Mesendoderm (in vitro differentiated cells): ENCODE measurements at regions not wholly inside any gene's neighbourhood (a gene's known extent, or its start where the extent isn't known, plus 50 kb on each side); places are given as distances from the start of the nearest gene placed in this dataset.

Experiments used
- DNase-seq: peaks from one replicate; pipeline ENCODE4 v3.0.0; 2013
- H2AK5ac ChIP-seq: 2 replicates; pipeline ENCODE4 v1.6.1; 2013; ENCODE audit warnings: low read length, inconsistent platforms
- H2BK120ac ChIP-seq: 2 replicates; pipeline ENCODE4 v1.6.1; 2013; ENCODE audit warnings: low read depth, mild to moderate bottlenecking, low read length, moderate library complexity, mixed read lengths
- H2BK15ac ChIP-seq: replicated peaks from 2 replicates; pipeline ENCODE4 v1.6.1; 2013; ENCODE audit warnings: low read depth, mild to moderate bottlenecking, moderate library complexity
- H2BK5ac ChIP-seq: 2 replicates; pipeline ENCODE4 v1.6.1; 2013; ENCODE audit warnings: low read length, inconsistent platforms
- H3K18ac ChIP-seq: 2 replicates; pipeline ENCODE4 v1.6.1; 2013; ENCODE audit warnings: mild to moderate bottlenecking, low read length, mixed read lengths
- H3K23ac ChIP-seq: one replicate; pipeline ENCODE4 v1.6.1; 2013; ENCODE audit warnings: low read length
- H3K27ac ChIP-seq: 2 replicates; pipeline ENCODE4 v1.5.1; 2013; ENCODE audit warnings: low read depth, mild to moderate bottlenecking, inconsistent platforms, low read length, moderate library complexity
- H3K27me3 ChIP-seq: 2 replicates; pipeline ENCODE4 v1.6.1; 2013; ENCODE audit warnings: low read length, control low read depth, mild to moderate bottlenecking, inconsistent platforms; ENCODE audit not compliant: insufficient read depth, poor library complexity
- H3K36me3 ChIP-seq: 2 replicates; pipeline ENCODE4 v1.6.1; 2013; ENCODE audit warnings: low read length, inconsistent platforms; ENCODE audit not compliant: control insufficient read depth, insufficient read depth
- H3K4ac ChIP-seq: one replicate; pipeline ENCODE4 v1.6.1; 2013; ENCODE audit warnings: low read depth, mild to moderate bottlenecking, low read length, moderate library complexity
- H3K4me1 ChIP-seq: 2 replicates; pipeline ENCODE4 v1.6.1; 2013; ENCODE audit warnings: low read depth, low read length, inconsistent platforms; ENCODE audit not compliant: control insufficient read depth
- H3K4me2 ChIP-seq: 2 replicates; pipeline ENCODE4 v1.6.1; 2013; ENCODE audit warnings: low read length
- H3K4me3 ChIP-seq: 2 replicates; pipeline ENCODE4 v1.5.1; 2013; ENCODE audit warnings: mild to moderate bottlenecking, low read length
- H3K56ac ChIP-seq: one replicate; pipeline ENCODE4 v1.6.1; 2013; ENCODE audit warnings: low read length
- H3K79me1 ChIP-seq: 2 replicates; pipeline ENCODE4 v1.6.1; 2013; ENCODE audit warnings: low read length, inconsistent platforms
- H3K79me2 ChIP-seq: 2 replicates; pipeline ENCODE4 v1.6.1; 2013; ENCODE audit warnings: mild to moderate bottlenecking, low read length; ENCODE audit not compliant: control insufficient read depth, insufficient read depth
- H3K9ac ChIP-seq: 2 replicates; pipeline ENCODE4 v1.6.1; 2013; ENCODE audit warnings: low read length, inconsistent platforms
- H4K5ac ChIP-seq: one replicate; pipeline ENCODE4 v1.6.1; 2013; ENCODE audit warnings: low read length
- H4K8ac ChIP-seq: one replicate; pipeline ENCODE4 v1.6.1; 2013; ENCODE audit warnings: low read depth, mild to moderate bottlenecking, control low read depth, low read length, moderate library complexity
- WGBS: extraction: QIAGEN DNeasy Blood & Tissue Kit; methylation state at CpG from one replicate; pipeline ENCODE4 v1.1.7; 2013; ENCODE audit warnings: low lambda C conversion rate, missing lambda C conversion rate; ENCODE audit not compliant: insufficient coverage; ENCODE audit errors: extremely low coverage; 5-methylcytosine and 5-hydroxymethylcytosine counted together

GRCh38 chr5:98461485-98461884 lies 312.0 kb upstream of the RGMB start:
- Histone ChIP-seq H3K79me1 (no peaks in the 10 kb centered on the region), H2AK5ac (no peak overlapping the region), H2BK15ac (no peak overlapping the region), H3K4me2 (no peak overlapping the region), H4K8ac (no peak overlapping the region), H3K18ac (no peak overlapping the region), H3K9ac (no peak overlapping the region), H3K23ac (no peak overlapping the region), H3K36me3 (no peaks in the 10 kb centered on the region), H3K27me3 (no peaks in the 10 kb centered on the region), H2BK120ac (no peak overlapping the region), H3K4ac (no peak overlapping the region), H3K27ac (no peak overlapping the region), H3K4me3 (no peak overlapping the region), H3K56ac (no peak overlapping the region), H2BK5ac (no peak overlapping the region), H4K5ac (no peak overlapping the region), H3K4me1 (no peaks in the 10 kb centered on the region), H3K79me2 (no peaks in the 10 kb centered on the region)
- WGBS: no CpG with 5 or more reads among the region's 3 CpGs
- no peak for DNase-seq

- WGBS: no CpG with 5 or more reads among the region's 4 CpGs
- DNase-seq: no peak
- Histone ChIP-seq H2AK5ac (no peak overlapping the region), H4K5ac (no peak overlapping the region), H3K4ac (no peak overlapping the region), H4K8ac (no peak overlapping the region), H2BK15ac (no peak overlapping the region), H3K4me3 (no peak overlapping the region), H3K9ac (no peak overlapping the region), H3K56ac (no peak overlapping the region), H3K4me1 (no peaks in the 10 kb centered on the region), H3K79me1 (no peaks in the 10 kb centered on the region), H3K27me3 (no peaks in the 10 kb centered on the region), H3K18ac (no peak overlapping the region), H3K27ac (no peak overlapping the region), H3K23ac (no peak overlapping the region), H2BK120ac (no peak overlapping the region), H2BK5ac (no peak overlapping the region), H3K4me2 (no peak overlapping the region), H3K36me3 (no peaks in the 10 kb centered on the region), H3K79me2 (no peaks in the 10 kb centered on the region)
Observed at GRCh38 chr5:98463222-98463621, 310.2 kb upstream of the RGMB start.

DNA sequence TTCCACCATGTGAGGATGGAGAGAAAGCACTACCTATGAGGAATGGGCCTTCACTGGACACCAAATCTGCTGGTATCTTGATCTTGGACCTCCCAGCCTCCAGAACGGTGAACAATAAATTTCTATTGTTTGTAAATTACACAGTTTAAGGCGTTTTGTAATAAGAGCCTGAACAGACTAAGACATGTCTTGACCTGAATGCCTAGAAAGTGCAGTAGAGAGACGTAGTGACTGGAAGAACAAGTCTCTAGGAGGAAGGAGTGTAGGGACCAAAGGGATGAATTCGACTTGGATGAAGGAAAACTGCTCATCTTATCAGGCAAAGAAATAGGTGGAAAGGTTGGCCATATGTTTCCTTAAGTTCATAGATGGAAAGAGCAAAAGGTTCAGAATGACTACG lies 309.8 kb upstream of the RGMB start:
- Histone ChIP-seq H3K4me1 (no peaks in the 10 kb centered on the region), H2BK120ac (no peak overlapping the region), H3K79me2 (no peaks in the 10 kb centered on the region), H3K4me3 (no peak overlapping the region), H3K4me2 (no peak overlapping the region), H3K23ac (no peak overlapping the region), H3K27me3 (no peaks in the 10 kb centered on the region), H3K27ac (no peak overlapping the region), H3K56ac (no peak overlapping the region), H3K36me3 (no peaks in the 10 kb centered on the region), H4K5ac (no peak overlapping the region), H4K8ac (no peak overlapping the region), H3K79me1 (no peaks in the 10 kb centered on the region), H3K9ac (no peak overlapping the region), H2BK15ac (no peak overlapping the region), H3K18ac (no peak overlapping the region), H3K4ac (no peak overlapping the region), H2AK5ac (no peak overlapping the region), H2BK5ac (no peak overlapping the region)
- no CpG with 5 or more reads among the region's 5 CpGs for WGBS
- no peak for DNase-seq

DNA sequence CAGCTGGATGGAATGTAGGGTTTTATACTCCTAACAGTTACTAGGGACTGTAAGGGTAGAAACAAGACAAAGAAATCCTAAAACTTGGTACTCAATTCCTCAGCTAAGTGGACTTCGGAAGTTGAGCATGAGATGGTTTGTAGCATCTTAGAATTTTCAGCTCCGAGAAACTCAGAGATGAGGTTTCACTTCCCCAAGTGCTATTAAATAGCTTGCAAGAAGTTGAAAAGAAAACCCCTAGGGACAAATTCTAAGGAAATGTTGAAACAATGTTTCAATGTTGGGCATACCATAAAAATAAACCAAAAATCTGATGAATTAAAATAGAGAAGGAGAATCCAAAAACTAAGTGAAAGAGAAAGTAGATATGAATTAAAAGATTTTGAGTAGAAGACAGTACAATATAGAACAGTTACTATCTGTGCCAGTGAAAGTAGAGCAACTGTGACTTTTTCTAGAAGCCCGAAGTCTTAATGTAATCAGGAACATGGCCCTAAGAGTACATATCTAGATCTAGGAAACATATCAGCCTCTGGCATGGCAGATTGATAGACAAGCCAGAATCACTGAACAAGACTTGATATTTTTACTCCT lies 308.6 kb upstream of the RGMB start:
- Histone ChIP-seq H3K4me3 (no peak overlapping the region), H3K56ac (no peak overlapping the region)
- WGBS: no CpG with 5 or more reads among the region's 3 CpGs

DNA sequence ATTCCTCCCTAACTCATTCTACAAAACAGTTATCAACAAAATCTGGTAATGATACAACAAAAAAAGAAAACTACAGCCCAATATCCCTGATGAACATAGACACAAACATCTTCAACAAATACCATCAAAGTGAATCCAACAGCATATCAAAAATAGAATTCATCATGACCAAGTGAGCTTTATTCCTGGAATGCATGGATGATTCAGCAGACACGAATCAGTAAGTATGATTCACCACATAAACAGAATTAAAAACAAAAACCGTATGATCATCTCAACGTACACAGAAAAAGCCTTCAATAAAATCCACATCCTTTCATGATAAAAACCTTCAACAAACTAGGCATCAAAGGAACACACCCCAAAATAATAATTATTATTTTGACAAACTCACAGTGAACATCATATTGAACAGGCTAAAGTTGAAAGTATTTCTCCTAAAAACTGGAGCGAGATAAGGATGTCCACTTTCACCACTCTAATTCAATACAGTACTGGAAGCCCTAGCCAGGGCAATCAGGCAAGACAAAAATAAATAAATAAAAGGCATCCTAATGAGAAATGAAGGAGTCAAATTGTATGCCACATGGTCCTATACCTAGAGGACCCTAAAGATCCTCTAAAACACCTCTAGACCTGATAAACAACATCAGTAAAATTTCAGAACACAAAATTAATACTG lies 305.1 kb upstream of the RGMB start:
- H3K79me1 ChIP-seq: no peaks in the 10 kb centered on the region
- H3K4ac ChIP-seq: no peak overlapping the region
- H3K27me3 ChIP-seq: no peaks in the 10 kb centered on the region
- WGBS: no CpG with 5 or more reads among the region's 4 CpGs
- no peak for DNase-seq
- no peak overlapping the region for H3K4me2 ChIP-seq
- H3K56ac ChIP-seq: no peak overlapping the region
- H2AK5ac ChIP-seq: no peak overlapping the region
- no peak overlapping the region for H4K8ac ChIP-seq
- no peak overlapping the region for H3K18ac ChIP-seq
- no peak overlapping the region for H2BK5ac ChIP-seq
- no peak overlapping the region for H2BK120ac ChIP-seq
- H3K4me3 ChIP-seq: no peak overlapping the region
- no peak overlapping the region for H3K9ac ChIP-seq
- no peak overlapping the region for H4K5ac ChIP-seq
- no peak overlapping the region for H3K23ac ChIP-seq
- H3K27ac ChIP-seq: no peak overlapping the region
- H3K79me2 ChIP-seq: no peaks in the 10 kb centered on the region
- no peak overlapping the region for H2BK15ac ChIP-seq
- no peaks in the 10 kb centered on the region for H3K36me3 ChIP-seq
- no peaks in the 10 kb centered on the region for H3K4me1 ChIP-seq

More for the DNA sequence above, 308.6 kb upstream of the RGMB start:
- Histone ChIP-seq H2AK5ac (no peak overlapping the region), H3K27me3 (no peaks in the 10 kb centered on the region), H3K9ac (no peak overlapping the region), H3K4me2 (no peak overlapping the region), H3K4me1 (no peaks in the 10 kb centered on the region), H3K4ac (no peak overlapping the region), H2BK5ac (no peak overlapping the region), H2BK15ac (no peak overlapping the region), H3K18ac (no peak overlapping the region), H2BK120ac (no peak overlapping the region), H3K36me3 (no peaks in the 10 kb centered on the region), H3K27ac (no peak overlapping the region), H4K5ac (no peak overlapping the region), H3K23ac (no peak overlapping the region), H3K79me2 (no peaks in the 10 kb centered on the region), H3K79me1 (no peaks in the 10 kb centered on the region), H4K8ac (no peak overlapping the region)
- DNase-seq: no peak

DNA sequence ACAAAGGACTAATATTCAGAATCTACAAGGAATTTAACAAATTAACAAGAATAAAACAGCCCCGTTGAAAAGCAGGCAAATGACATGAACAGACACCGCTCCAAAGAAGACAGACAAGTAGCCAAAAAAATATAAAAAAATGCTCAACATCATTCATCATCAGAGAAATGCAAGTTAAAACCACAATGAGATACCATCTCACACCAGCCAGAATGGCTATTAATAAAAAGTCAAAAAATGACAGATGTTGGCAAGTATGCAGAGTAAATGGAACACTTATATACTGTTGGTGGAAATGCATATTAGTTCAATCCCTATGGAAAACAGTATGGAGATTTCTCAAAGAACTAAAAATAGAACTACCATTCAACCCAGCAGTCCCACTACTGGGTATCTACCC lies 302.7 kb upstream of the RGMB start:
- no peak overlapping the region for H2BK15ac ChIP-seq

More for the DNA sequence above, 302.7 kb upstream of the RGMB start:
- H3K79me2 ChIP-seq: no peaks in the 10 kb centered on the region
- no peaks in the 10 kb centered on the region for H3K27me3 ChIP-seq
- no peak overlapping the region for H3K4me2 ChIP-seq
- H3K79me1 ChIP-seq: no peaks in the 10 kb centered on the region
- no peak overlapping the region for H3K23ac ChIP-seq
- no peak for DNase-seq
- no peaks in the 10 kb centered on the region for H3K36me3 ChIP-seq
- H3K27ac ChIP-seq: no peak overlapping the region
- no peak overlapping the region for H4K5ac ChIP-seq
- H3K56ac ChIP-seq: no peak overlapping the region
- no CpG with 5 or more reads among the region's 2 CpGs for WGBS
- no peak overlapping the region for H3K4me3 ChIP-seq
- H3K4me1 ChIP-seq: no peaks in the 10 kb centered on the region
- no peak overlapping the region for H2BK5ac ChIP-seq
- H3K9ac ChIP-seq: no peak overlapping the region
- no peak overlapping the region for H4K8ac ChIP-seq
- H2AK5ac ChIP-seq: no peak overlapping the region
- H2BK120ac ChIP-seq: no peak overlapping the region
- H3K4ac ChIP-seq: no peak overlapping the region
- no peak overlapping the region for H3K18ac ChIP-seq
